Esophagus muscularis mucosa (tissue), 4 donors: ENCODE measurements at regions not wholly inside any gene's neighbourhood (a gene's known extent, or its start where the extent isn't known, plus 50 kb on each side); places are given as distances from the start of the nearest gene placed in this dataset.

Source experiments
- DNase-seq: peaks from one replicate; pipeline ENCODE4 v3.0.0-alpha.2; 2017; ENCODE audit errors: extremely low spot score
- H3K27ac ChIP-seq, 4 donors: fragments of 200-600 bp; sonication (generic); replicated peaks in 1 of 4; 1 replicate in 3 of 4; 2 replicates in 1 of 4; pipeline ENCODE4 v1.5.1; 2016 to 2019; ENCODE audit warnings: mild to moderate bottlenecking in 1 of 4
- H3K27me3 ChIP-seq, 4 donors: fragments of 200-600 bp; sonication (generic); one replicate each; pipeline versions ENCODE4 v1.5.1 to v1.6.0; 2016 to 2019
- H3K36me3 ChIP-seq, 4 donors: fragments of 200-600 bp; sonication (generic); one replicate each; pipeline ENCODE4 v1.5.1; 2016 to 2019
- H3K4me1 ChIP-seq, 4 donors: fragments of 200-600 bp; sonication (generic); one replicate each; pipeline ENCODE4 v1.5.1; 2016 to 2019
- H3K4me3 ChIP-seq, 4 donors: fragments of 200-600 bp; sonication (generic); 1 replicate in 2 of 4; 2 replicates in 2 of 4; pipeline ENCODE4 v1.5.1; 2016 to 2019; ENCODE audit warnings: mild to moderate bottlenecking in 4 of 4, moderate library complexity in 1 of 4
- H3K9me3 ChIP-seq, 4 donors: fragments of 200-600 bp; sonication (generic); 1 replicate in 3 of 4; 2 replicates in 1 of 4; pipeline ENCODE4 v1.5.1; 2016 to 2019
- EP300 ChIP-seq: sonication (generic); formaldehyde crosslinking; IDR thresholded peaks from one replicate; pipeline ENCODE4 v1.6.1; 2017; ENCODE audit warnings: antibody characterized with exemption
- POLR2A ChIP-seq: fragments of 450-650 bp; IDR thresholded peaks from one replicate; pipeline ENCODE4 v1.6.1; 2017; ENCODE audit warnings: antibody characterized with exemption, moderate library complexity, mild to moderate bottlenecking, low read depth
- POLR2AphosphoS5 ChIP-seq, 2 donors: sonication (generic); formaldehyde crosslinking; IDR thresholded peaks; one replicate each; pipeline ENCODE4 v1.6.1; 2017; ENCODE audit warnings: antibody characterized with exemption in 2 of 2
- WGBS: methylation state at CpG from one replicate; pipeline ENCODE4 v1.1.5; 2018; 5-methylcytosine and 5-hydroxymethylcytosine counted together
- intact Hi-C: fragments of 100-400 bp; cut with DNase I; formaldehyde crosslinking; loops from one replicate; pipeline ENCODE4 v1.15.1; 2023
- TF ChIP-seq, protein P1 (sequence below), 3 experiments: fragments of 200-600 bp in 2 of 3; fragments of 450-650 bp in 1 of 3; sonication (generic) in 2 of 3; IDR thresholded peaks; one replicate each; pipeline ENCODE4 v1.5.1; 2017 to 2019; ENCODE audit warnings: antibody characterized with exemption in 3 of 3, mild to moderate bottlenecking in 2 of 3, moderate library complexity in 1 of 3

DNA sequence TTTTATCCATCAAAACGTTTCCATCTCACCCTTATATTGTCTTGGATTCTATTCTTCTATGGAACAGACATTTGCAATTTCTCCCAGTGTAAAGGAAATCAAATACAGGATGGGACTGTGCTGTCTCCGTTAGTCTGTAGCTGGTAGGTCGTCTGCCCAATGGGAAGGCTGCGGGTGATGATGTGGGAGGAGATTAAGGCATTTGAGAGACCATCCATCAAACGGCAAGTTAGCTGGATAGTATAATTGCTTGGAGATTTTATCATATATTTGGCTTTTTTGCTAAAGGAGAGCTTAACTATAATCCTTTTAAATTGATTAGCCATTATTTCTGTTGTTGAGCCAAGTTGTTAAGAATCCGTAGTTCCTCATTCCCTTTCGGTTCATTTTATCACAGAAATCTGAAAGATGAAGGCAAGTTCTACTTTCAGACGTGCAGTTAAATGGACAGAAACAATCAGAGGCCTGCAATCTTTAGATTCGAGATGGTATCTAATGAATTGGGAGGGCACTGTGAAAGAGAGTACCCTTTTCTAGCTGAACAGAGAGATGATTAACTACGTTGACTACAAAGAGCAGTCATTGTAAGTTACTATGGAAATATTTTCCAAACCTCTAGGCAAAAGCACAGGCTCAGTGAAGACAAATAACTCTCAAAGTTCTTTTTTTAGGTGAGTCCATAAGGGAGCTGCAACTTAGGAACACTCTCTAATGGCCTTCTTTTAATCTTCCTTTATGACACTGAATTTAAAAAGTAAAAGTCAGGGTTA lies 253.3 kb upstream of the KIAA1217 start:
- TF ChIP-seq, protein P1, sequence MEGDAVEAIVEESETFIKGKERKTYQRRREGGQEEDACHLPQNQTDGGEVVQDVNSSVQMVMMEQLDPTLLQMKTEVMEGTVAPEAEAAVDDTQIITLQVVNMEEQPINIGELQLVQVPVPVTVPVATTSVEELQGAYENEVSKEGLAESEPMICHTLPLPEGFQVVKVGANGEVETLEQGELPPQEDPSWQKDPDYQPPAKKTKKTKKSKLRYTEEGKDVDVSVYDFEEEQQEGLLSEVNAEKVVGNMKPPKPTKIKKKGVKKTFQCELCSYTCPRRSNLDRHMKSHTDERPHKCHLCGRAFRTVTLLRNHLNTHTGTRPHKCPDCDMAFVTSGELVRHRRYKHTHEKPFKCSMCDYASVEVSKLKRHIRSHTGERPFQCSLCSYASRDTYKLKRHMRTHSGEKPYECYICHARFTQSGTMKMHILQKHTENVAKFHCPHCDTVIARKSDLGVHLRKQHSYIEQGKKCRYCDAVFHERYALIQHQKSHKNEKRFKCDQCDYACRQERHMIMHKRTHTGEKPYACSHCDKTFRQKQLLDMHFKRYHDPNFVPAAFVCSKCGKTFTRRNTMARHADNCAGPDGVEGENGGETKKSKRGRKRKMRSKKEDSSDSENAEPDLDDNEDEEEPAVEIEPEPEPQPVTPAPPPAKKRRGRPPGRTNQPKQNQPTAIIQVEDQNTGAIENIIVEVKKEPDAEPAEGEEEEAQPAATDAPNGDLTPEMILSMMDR (IDR thresholded peaks at IDR 0.05) = no peak
- no peak for TF ChIP-seq EP300
- no peak for TF ChIP-seq POLR2AphosphoS5 (IDR thresholded peaks at IDR 0.05)
- TF ChIP-seq POLR2A = no peak
- Histone ChIP-seq H3K36me3 (no peaks in the 10 kb centered on the region), H3K4me3 (no peak overlapping the region), H3K27me3 (no peaks in the 10 kb centered on the region), H3K4me1 (no peaks in the 10 kb centered on the region), H3K9me3 (peaks cover 0 to 13% (median 5%) of the 10 kb centered on the region in 4 donors), H3K27ac (no peak overlapping the region)
- DNase-seq = no peak
- 76% methylated on average over 10 of the region's 10 CpGs for WGBS
- intact Hi-C loops = no loop called here

DNA sequence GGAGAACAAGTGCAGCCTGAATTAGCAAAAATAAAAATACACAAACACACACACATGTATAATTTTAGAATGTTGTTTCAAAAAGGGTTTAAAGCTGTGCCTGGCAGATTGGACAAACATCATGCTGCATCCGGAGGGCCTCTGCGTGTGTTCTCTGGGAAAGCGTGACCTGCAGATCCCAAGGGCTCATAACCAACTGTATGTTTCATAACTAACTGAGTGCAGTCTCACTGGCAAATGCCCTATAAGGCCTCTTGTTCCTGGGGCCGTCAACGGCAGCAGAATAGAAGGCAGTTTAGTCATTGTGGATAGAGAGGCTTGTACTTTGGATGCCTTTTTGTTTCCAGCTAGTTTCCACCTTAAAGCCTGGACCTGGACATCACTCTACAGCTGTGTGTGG lies 243.8 kb upstream of the KIAA1217 start:
- TF ChIP-seq POLR2AphosphoS5 (IDR thresholded peaks at IDR 0.05) (no peak), EP300 (no peak), POLR2A (no peak)
- TF ChIP-seq, protein P1 (IDR thresholded peaks at IDR 0.05) = no peak
- Histone ChIP-seq H3K27ac (no peak overlapping the region), H3K36me3 (no peaks in the 10 kb centered on the region), H3K4me1 (no peaks in the 10 kb centered on the region), H3K27me3 (no peaks in the 10 kb centered on the region), H3K4me3 (no peak overlapping the region), H3K9me3 (no peaks in the 10 kb centered on the region)
- no peak for DNase-seq
- intact Hi-C loops = no loop called here
- WGBS = 86% methylated on average over 5 of the region's 5 CpGs

DNA sequence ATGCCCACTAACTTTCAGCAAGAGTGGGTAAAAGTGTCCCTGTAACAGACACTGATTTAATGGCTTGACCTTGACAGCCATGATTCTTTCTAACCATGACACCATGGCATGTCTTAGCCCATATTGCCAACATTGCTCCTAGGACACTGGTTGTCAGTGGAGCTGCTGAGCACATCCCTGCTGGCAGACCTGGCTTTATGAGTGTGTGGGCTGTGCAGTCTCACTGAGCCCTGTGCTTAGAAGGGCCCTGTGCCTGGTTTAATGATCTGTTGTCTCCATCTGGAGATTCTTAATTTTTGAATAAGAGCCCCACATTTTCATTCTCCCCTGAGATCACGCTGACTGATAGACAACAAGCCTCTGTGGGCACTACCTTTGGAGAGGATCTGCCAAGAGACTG lies 243.1 kb upstream of the KIAA1217 start:
- intact Hi-C loops = no loop called here
- no peaks in the 10 kb centered on the region for H3K9me3 ChIP-seq
- WGBS = 92% methylated on average over 1 of the region's 1 CpG

DNA sequence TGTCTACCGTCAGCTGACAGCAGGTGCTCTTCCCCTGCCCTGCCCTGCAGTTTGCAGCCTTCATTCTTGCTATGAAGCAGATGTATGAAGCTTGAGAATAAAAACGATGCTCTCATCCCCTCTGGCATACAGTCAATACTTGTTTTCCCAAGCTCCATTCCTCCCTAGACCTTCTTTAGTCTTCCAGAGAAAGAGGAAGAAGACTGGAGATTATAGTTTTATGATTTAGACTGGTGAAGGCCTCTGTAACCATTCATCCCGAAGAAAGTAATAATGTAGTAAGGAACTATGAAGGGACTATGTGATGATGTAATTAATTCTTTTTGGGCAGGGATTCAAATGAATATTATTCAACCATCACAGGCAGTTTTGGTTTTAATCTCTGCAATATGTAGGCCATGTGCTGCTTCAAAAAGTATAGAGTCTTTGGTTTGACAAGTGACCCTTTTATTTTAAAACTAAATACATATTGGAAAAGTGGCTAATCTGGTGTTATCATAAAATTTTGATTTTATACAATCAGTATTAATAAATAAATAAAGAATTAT lies 242.4 kb upstream of the KIAA1217 start:
- DNase-seq = no peak
- no peak overlapping the region for H3K4me3 ChIP-seq
- no peaks in the 10 kb centered on the region for H3K4me1 ChIP-seq
- H3K27me3 ChIP-seq = no peaks in the 10 kb centered on the region
- TF ChIP-seq POLR2A (no peak), EP300 (no peak), POLR2AphosphoS5 (IDR thresholded peaks at IDR 0.05) (no peak)
- TF ChIP-seq, protein P1 (IDR thresholded peaks at IDR 0.05) = no peak
- no peaks in the 10 kb centered on the region for H3K36me3 ChIP-seq
- intact Hi-C loops = no loop called here
- H3K9me3 ChIP-seq = no peaks in the 10 kb centered on the region
- H3K27ac ChIP-seq = no peak overlapping the region
- 73% methylated on average over 3 of the region's 3 CpGs for WGBS

More for the DNA sequence above, 243.1 kb upstream of the KIAA1217 start:
- Histone ChIP-seq H3K27me3 (no peaks in the 10 kb centered on the region), H3K4me3 (no peak overlapping the region), H3K27ac (no peak overlapping the region), H3K4me1 (no peaks in the 10 kb centered on the region), H3K36me3 (no peaks in the 10 kb centered on the region)
- TF ChIP-seq EP300 (no peak), POLR2AphosphoS5 (IDR thresholded peaks at IDR 0.05) (no peak), POLR2A (no peak)
- TF ChIP-seq, protein P1 (IDR thresholded peaks at IDR 0.05) = no peak
- no peak for DNase-seq
